ENCODE measurements at regions not wholly inside any gene's neighbourhood (a gene's known extent, or its start where the extent isn't known, plus 50 kb on each side); places are given as distances from the start of the nearest gene placed in this dataset.
A peak's percentile ranks its signal among the peaks of the same experiment; 100 is the strongest.

DNA sequence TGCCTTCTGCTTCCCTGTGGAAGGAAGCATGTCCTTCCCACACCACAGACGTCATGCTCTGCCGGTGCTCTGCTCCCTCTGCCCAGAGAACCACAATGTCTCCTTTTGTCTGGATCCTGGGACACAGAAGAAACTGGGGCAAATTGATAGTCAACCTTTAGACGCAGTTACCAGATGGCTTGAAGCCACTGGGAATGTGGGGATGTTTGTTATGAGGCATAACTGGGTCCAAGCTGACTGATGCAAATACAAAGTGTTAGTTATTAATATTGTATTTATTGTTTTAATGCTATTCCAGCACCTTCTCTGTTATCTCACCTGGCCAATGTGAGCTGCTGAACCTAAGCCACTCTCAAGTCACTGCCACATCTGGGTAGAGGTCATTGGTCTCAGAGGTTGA lies 322.2 kb downstream of the SHANK2 start:
- H3K27me3 ChIP-seq, result no peaks in the 10 kb centered on the region
- H3K4me1 ChIP-seq, result no peaks in the 10 kb centered on the region
- no peaks in the 10 kb centered on the region for H3K36me3 ChIP-seq
- no peak for DNase-seq
- H3K4me3 ChIP-seq, result no peak overlapping the region
- H3K27ac ChIP-seq, result no peak overlapping the region
- H3K9me3 ChIP-seq, result no peaks in the 10 kb centered on the region
- TF ChIP-seq POLR2A (IDR thresholded peaks at IDR 0.05), result no peak
- TF ChIP-seq, protein P1, sequence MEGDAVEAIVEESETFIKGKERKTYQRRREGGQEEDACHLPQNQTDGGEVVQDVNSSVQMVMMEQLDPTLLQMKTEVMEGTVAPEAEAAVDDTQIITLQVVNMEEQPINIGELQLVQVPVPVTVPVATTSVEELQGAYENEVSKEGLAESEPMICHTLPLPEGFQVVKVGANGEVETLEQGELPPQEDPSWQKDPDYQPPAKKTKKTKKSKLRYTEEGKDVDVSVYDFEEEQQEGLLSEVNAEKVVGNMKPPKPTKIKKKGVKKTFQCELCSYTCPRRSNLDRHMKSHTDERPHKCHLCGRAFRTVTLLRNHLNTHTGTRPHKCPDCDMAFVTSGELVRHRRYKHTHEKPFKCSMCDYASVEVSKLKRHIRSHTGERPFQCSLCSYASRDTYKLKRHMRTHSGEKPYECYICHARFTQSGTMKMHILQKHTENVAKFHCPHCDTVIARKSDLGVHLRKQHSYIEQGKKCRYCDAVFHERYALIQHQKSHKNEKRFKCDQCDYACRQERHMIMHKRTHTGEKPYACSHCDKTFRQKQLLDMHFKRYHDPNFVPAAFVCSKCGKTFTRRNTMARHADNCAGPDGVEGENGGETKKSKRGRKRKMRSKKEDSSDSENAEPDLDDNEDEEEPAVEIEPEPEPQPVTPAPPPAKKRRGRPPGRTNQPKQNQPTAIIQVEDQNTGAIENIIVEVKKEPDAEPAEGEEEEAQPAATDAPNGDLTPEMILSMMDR (IDR thresholded peaks at IDR 0.05), result no peak

DNA sequence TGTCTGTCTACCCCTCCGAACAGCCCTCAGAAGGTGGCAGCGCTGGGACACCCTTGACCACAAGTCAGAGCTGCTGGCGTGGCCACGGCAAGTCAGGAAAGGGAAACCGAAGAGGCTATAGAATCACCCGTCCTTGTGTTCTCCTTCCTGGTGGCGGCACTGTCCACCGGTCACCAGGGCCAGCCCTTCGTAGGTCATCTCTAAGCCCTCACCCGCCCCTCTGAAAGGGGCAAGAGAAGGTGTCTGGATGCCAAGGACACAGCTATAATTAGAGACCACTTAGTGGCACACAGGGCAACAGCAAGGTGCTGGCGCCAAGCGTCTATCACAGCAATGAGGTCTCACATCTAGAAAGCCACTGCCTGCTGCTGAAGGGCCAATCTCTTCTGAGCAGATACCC lies 320.9 kb downstream of the SHANK2 start:
- Histone ChIP-seq H3K9me3 (no peaks in the 10 kb centered on the region), H3K4me1 (no peaks in the 10 kb centered on the region), H3K27ac (no peak overlapping the region), H3K36me3 (no peaks in the 10 kb centered on the region), H3K4me3 (no peak overlapping the region), H3K27me3 (no peaks in the 10 kb centered on the region)
- no peak for DNase-seq
- TF ChIP-seq POLR2A (IDR thresholded peaks at IDR 0.05), result no peak
- TF ChIP-seq, protein P1 (IDR thresholded peaks at IDR 0.05), result no peak

DNA sequence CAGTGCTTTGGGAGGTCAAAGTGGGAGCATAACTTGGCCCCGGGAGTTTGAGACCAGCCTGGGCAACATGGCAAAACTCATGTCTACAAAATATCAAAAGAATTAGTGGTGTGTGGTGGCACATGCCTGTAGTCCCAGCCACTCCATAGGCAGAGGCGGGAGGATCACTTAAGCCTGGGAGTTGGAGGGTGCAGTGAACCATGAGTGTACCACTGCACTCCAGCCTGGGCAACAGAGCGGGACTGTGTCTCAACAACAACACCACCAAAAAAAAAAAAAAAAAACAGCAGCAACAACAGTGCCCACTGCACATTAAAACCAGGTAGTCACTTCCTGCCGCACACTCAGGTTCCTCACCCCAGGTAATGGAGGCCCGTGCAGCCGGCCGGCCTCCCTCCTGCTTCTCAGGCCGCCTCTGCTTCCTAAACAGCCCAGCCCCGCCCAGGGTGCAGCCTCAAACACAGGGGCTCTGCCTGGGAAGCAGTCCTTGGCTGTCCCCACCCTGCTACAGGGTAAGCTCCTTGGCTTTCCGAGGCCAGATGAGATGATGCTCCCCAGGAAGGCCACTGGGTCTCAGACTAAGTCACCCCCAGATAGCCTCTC lies 318.3 kb downstream of the SHANK2 start:
- no peaks in the 10 kb centered on the region for H3K27me3 ChIP-seq
- H3K4me3 ChIP-seq, result no peak overlapping the region
- no peak overlapping the region for H3K27ac ChIP-seq
- no peak for DNase-seq
- no peaks in the 10 kb centered on the region for H3K36me3 ChIP-seq
- no peaks in the 10 kb centered on the region for H3K4me1 ChIP-seq
- TF ChIP-seq, protein P1 (IDR thresholded peaks at IDR 0.05), result no peak
- no peak for TF ChIP-seq POLR2A (IDR thresholded peaks at IDR 0.05)
- no peaks in the 10 kb centered on the region for H3K9me3 ChIP-seq

DNA sequence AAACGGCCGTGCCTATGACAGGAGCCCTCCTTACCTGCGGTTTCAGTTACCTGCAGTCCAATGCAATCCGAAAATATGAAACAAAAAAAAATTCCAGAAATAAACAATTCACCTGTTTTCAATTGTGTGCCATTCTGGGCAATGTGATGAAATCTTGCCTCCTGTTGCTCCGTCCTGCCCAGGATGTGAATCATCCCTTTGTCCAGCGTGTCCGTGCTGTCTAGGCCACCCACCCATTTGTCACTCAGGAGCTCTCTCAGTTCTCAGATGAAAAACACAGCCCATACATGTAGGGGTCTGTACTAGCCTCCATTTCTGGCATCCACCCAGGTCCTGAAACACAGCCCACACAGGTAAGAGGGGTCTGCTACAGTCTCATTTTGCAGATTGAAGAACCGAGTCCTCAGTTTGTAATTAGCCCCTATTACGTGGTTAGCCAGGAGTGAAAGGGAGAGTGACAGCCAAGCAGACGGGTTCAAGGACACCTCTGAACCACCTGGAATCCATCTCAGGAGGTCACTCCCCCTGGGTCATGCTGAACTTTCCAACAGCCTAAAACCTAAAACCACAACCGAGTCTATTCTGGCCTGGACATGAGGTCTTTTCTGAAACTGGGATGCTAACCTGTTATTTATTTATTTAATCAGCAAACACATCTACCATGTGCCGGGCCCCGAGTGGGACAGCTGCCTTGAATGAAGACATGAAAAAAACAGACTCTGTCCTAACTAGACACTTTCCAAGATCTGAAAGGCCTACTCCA lies 317.2 kb downstream of the SHANK2 start:
- no peaks in the 10 kb centered on the region for H3K36me3 ChIP-seq
- H3K4me3 ChIP-seq, result no peak overlapping the region
- no peak for DNase-seq
- TF ChIP-seq, protein P1 (IDR thresholded peaks at IDR 0.05), result no peak
- TF ChIP-seq POLR2A (IDR thresholded peaks at IDR 0.05), result no peak
- no peaks in the 10 kb centered on the region for H3K4me1 ChIP-seq
- no peaks in the 10 kb centered on the region for H3K9me3 ChIP-seq
- H3K27ac ChIP-seq, result no peak overlapping the region
- H3K27me3 ChIP-seq, result no peaks in the 10 kb centered on the region

DNA sequence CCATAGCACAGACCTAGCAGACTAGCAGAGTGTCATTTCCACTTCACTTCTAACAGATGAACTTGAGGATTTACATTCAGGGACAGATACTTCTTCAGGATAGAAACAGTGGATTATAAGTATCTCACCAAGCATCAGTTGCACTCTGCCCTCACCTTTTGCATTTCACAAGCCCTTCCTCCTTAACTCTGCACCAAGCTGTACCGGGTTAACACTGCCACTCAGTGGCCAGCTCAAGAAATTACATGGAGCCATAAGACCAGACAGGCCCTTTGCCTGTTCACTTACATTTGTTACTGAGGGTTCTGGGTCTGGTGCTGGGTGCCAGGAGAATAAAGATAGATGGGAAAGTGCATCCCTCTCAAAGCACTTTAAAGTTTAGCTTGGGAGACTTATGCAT lies 309.8 kb downstream of the SHANK2 start:
- no peak overlapping the region for H3K27ac ChIP-seq
- DNase-seq, result no peak
- no peaks in the 10 kb centered on the region for H3K4me1 ChIP-seq
- H3K36me3 ChIP-seq, result no peaks in the 10 kb centered on the region
- peaks cover 0 to 15% (median 3%) of the 10 kb centered on the region in 4 donors for H3K9me3 ChIP-seq
- no peak overlapping the region for H3K4me3 ChIP-seq
- no peaks in the 10 kb centered on the region for H3K27me3 ChIP-seq
- no peak for TF ChIP-seq POLR2A (IDR thresholded peaks at IDR 0.05)
- TF ChIP-seq, protein P1 (IDR thresholded peaks at IDR 0.05), result peak in 2 of 6 experiments; percentile 7 to 24
